ENCODE measurements at regions not wholly inside any gene's neighbourhood (a gene's known extent, or its start where the extent isn't known, plus 50 kb on each side); places are given as distances from the start of the nearest gene placed in this dataset.
"Not testable (repeated sequence)": the region's sequence is repeated elsewhere in the genome, so short reads cannot be mapped to it uniquely, and the experiment has no call there.

GRCh38 chr22:44574640-44575380, 76.8 kb upstream of the RTL6 start:
- Mint-ChIP-seq H3K4me1 (no peaks in the 10 kb centered on the region), H3K9me3 (no peaks in the 10 kb centered on the region), H3K27me3 (peaks cover 14% of the 10 kb centered on the region), H3K36me3 (ENCODE audit: low read depth) (no peaks in the 10 kb centered on the region), H3K4me3 (no peak overlapping the region), H3K27ac (no peak overlapping the region)
- DNase-seq = no peak
- no peak for ATAC-seq

- H3K36me3 Mint-ChIP-seq (ENCODE audit: low read depth) = no peaks in the 10 kb centered on the region
- H3K27me3 Mint-ChIP-seq = peaks cover 14% of the 10 kb centered on the region
- H3K9me3 Mint-ChIP-seq = no peaks in the 10 kb centered on the region
- no peak for ATAC-seq
- no peak for DNase-seq
- no peak overlapping the region for H3K4me3 Mint-ChIP-seq
- H3K4me1 Mint-ChIP-seq = no peaks in the 10 kb centered on the region
- no peak overlapping the region for H3K27ac Mint-ChIP-seq
Observed at GRCh38 chr22:44574057-44574639, 76.1 kb upstream of the RTL6 start.

GRCh38 chr22:44573451-44573850, 75.4 kb upstream of the RTL6 start:
- ATAC-seq (no peak), DNase-seq (no peak)
- H3K27me3 Mint-ChIP-seq = peaks cover 14% of the 10 kb centered on the region
- H3K36me3 Mint-ChIP-seq (ENCODE audit: low read depth) = no peaks in the 10 kb centered on the region
- no peaks in the 10 kb centered on the region for H3K9me3 Mint-ChIP-seq
- H3K27ac Mint-ChIP-seq = no peak overlapping the region
- no peak overlapping the region for H3K4me3 Mint-ChIP-seq
- no peaks in the 10 kb centered on the region for H3K4me1 Mint-ChIP-seq

DNA sequence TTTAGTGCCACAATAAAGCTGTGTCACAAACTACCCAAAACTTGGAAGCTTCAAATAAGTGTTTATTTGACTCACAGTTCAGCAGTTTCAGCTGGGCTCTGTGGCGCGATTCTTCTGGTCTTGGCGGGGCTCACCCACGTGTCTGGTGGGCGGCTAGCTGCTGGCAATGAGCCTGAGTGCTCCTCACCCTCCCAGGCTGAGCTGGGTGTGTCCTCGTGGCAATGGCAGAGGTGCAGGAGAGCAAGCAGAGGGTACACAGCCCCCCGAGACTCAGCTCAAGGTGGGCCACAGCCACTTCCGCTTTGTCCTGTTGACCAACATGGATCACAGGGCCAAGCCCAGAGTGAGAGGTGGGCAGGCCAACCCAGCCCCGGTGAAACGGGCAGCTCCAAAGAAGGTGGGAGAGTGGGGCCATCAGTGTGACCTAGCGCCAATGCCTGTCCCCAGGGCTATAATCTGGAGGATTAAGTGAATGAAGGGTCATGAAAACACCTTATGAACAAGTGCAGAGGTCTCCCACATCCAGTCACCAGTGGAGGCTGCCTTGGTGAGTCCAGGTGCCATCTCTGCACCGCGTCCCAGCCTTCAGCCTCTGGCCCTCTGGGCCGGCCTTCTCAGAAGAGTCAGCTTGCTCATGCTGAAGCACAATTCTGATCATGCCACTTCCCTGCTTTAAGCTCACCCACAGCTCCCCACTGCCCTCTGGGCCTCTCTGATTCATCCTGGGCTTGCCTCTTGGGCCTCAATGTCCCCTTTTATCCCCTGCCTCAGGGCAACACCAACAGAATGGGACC, 74.6 kb upstream of the RTL6 start:
- no peak overlapping the region for H3K27ac Mint-ChIP-seq
- no peak overlapping the region for H3K4me3 Mint-ChIP-seq
- peaks cover 13% of the 10 kb centered on the region for H3K27me3 Mint-ChIP-seq
- H3K4me1 Mint-ChIP-seq = no peaks in the 10 kb centered on the region
- H3K36me3 Mint-ChIP-seq (ENCODE audit: low read depth) = no peaks in the 10 kb centered on the region
- no peaks in the 10 kb centered on the region for H3K9me3 Mint-ChIP-seq
- DNase-seq = no peak
- ATAC-seq = no peak

- ATAC-seq (no peak), DNase-seq (no peak)
- Mint-ChIP-seq H3K9me3 (no peaks in the 10 kb centered on the region), H3K4me3 (no peak overlapping the region), H3K27me3 (peaks cover 11% of the 10 kb centered on the region), H3K27ac (no peak overlapping the region), H3K36me3 (ENCODE audit: low read depth) (no peaks in the 10 kb centered on the region), H3K4me1 (no peaks in the 10 kb centered on the region)
Observed at GRCh38 chr22:44571566-44572413, 73.8 kb upstream of the RTL6 start.

DNA sequence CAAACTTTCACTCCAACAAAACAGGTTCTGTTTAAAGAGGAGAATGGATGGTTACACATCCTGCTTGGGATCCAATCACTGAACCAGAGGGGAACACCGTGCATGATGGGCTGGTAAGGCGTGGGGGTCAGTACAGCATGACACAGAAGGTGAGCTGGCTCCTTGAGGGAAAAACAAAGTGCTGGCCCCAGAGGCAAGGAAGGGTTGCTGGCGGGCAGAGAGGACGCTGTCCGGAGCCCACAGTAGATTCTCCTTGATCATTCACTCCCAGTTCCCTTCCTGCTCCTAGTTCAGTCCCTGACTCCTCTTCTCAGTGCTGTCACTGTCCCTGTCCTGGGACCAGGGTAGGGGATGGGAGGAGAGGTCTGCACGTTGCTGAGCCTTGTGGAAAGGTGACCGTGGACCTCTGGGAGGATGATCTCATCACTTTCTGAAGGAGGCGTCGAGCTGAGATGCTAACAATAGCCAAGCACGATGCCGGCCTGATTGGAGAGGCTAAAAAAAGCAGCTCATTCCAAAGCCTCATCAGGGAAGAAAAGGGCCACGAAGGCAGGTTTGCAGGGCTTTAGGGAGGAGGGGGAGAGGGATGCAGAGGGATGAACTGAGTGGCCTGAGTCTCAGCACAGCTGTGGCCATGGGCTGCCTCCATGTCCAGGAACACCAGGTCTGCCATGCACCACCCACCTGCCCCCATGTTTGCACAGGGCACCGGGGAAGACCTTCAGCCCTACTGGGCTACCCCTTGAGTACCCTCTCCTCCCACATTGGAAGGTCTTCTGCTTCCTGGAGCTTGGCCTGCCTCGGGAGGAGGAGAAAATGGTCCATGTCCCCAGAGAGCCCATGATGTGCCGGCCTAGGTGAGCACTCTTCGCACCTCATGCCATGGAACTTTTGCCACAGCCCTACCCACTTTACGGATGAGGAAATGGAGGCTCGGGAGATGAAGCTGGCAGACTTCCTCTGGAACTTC, 72.7 kb upstream of the RTL6 start:
- H3K4me3 Mint-ChIP-seq = no peak overlapping the region
- no peak overlapping the region for H3K27ac Mint-ChIP-seq
- H3K9me3 Mint-ChIP-seq = no peaks in the 10 kb centered on the region
- H3K4me1 Mint-ChIP-seq = no peaks in the 10 kb centered on the region
- no peak for DNase-seq
- no peaks in the 10 kb centered on the region for H3K36me3 Mint-ChIP-seq (ENCODE audit: low read depth)
- peaks cover 7% of the 10 kb centered on the region for H3K27me3 Mint-ChIP-seq
- no peak for ATAC-seq

DNA sequence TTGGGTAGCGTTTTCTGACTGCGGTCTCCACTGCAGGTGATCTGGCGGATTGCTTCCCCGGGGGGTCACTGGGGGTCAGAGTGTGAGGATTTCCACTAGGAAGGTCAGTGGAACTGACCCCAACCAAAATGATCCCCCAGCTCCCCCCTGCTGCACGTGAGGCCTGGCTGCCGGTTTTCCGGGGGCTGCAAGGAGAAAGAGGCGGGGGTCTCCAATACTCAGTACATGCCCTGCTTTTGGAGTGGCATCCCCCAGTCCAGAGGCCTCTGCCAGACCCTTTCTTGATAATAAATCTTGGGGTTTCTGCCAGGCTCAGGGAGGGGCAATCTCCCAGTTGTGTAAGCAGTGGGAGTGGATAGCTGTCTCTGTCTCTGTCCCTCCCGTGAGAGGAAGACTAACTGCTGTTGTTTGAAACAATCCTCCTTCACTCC, 71.5 kb upstream of the RTL6 start:
- H3K36me3 Mint-ChIP-seq (ENCODE audit: low read depth) = no peaks in the 10 kb centered on the region
- H3K4me1 Mint-ChIP-seq = no peaks in the 10 kb centered on the region
- DNase-seq = no peak

DNA sequence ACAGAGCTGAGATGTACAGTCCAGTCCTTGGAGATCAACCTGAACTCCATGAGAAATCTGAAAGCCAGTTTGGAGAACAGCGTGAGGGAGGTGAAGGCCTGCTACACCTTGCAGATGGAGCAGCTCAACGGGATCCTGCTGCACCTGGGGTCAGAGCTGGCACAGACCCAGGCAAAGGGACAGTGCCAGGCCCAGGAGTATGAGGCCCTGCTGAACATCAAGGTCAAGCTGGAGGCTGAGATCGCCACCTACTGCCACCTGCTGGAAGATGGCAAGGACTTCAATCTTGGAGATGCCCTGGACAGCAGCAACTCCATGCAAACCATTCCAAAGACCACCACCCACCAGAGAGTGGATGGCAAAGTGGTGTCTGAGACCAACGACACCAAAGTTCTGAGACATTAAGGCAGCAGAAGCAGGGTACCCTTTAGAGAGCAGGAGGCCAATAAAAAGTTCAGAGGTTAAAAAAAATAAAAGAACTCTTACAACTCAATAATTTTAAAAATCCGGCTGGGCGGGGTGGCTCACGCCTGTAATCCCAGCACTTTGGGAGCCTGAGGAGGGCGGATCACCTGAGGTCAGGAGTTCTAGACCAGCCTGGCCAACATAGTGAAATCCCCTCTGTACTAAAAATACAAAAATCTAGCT, 69.9 kb upstream of the RTL6 start:
- Mint-ChIP-seq H3K36me3 (ENCODE audit: low read depth) (no peaks in the 10 kb centered on the region), H3K27me3 (peaks cover 2% of the 10 kb centered on the region), H3K9me3 (peaks cover 5% of the 10 kb centered on the region), H3K27ac (no peak overlapping the region), H3K4me1 (no peaks in the 10 kb centered on the region), H3K4me3 (no peak overlapping the region)
- DNase-seq = peak; percentile 57
- no peak for ATAC-seq

More for the DNA sequence above, 71.5 kb upstream of the RTL6 start:
- Mint-ChIP-seq H3K9me3 (no peaks in the 10 kb centered on the region), H3K4me3 (no peak overlapping the region), H3K27ac (no peak overlapping the region), H3K27me3 (peaks cover 2% of the 10 kb centered on the region)
- ATAC-seq = no peak

GRCh38 chr22:44567378-44567841, 69.4 kb upstream of the RTL6 start:
- not testable (repeated sequence) for ATAC-seq; H3K9me3 Mint-ChIP-seq; H3K4me3 Mint-ChIP-seq; H3K27me3 Mint-ChIP-seq; H3K27ac Mint-ChIP-seq; DNase-seq; H3K36me3 Mint-ChIP-seq (ENCODE audit: low read depth); H3K4me1 Mint-ChIP-seq

DNA sequence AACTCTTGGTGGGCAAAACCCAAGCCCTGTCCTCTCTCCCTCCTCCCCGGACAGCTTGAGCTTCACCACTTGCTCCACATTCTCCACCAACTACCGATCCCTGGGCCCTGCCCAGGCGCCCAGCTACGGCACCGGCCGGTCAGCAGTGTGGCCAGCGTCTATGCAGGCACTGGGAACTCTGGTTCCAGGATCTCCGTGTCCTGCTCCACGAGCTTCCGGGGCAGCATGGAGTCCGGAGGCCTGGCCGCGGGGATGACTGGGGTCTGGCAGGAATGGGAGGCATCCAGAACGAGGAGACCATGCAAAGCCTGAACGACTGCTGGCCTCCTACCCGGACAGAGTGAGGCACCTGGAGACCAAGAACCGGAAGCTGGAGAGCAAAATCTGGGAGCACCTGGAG, 68.9 kb upstream of the RTL6 start:
- DNase-seq (no peak), ATAC-seq (no peak)
- Mint-ChIP-seq H3K4me1 (no peaks in the 10 kb centered on the region), H3K27ac (no peak overlapping the region), H3K9me3 (peaks cover 5% of the 10 kb centered on the region), H3K4me3 (no peak overlapping the region), H3K36me3 (ENCODE audit: low read depth) (no peaks in the 10 kb centered on the region), H3K27me3 (peaks cover 2% of the 10 kb centered on the region)

GRCh38 chr22:44562651-44563050, 64.6 kb upstream of the RTL6 start:
- H3K27ac Mint-ChIP-seq; DNase-seq; ATAC-seq; H3K36me3 Mint-ChIP-seq (ENCODE audit: low read depth); H3K9me3 Mint-ChIP-seq; H3K4me3 Mint-ChIP-seq; H3K4me1 Mint-ChIP-seq; H3K27me3 Mint-ChIP-seq: not testable (repeated sequence)

- no peak overlapping the region for H3K27ac Mint-ChIP-seq
- ATAC-seq = no peak
Observed at GRCh38 chr22:44561139-44561840, 63.3 kb upstream of the RTL6 start.

More at GRCh38 chr22:44561139-44561840, 63.3 kb upstream of the RTL6 start:
- H3K27me3 Mint-ChIP-seq = no peaks in the 10 kb centered on the region
- DNase-seq = no peak
- H3K4me1 Mint-ChIP-seq = no peaks in the 10 kb centered on the region
- H3K9me3 Mint-ChIP-seq = peaks cover 5% of the 10 kb centered on the region
- H3K4me3 Mint-ChIP-seq = no peak overlapping the region
- H3K36me3 Mint-ChIP-seq (ENCODE audit: low read depth) = no peaks in the 10 kb centered on the region

All from activated naive CD8-positive, alpha-beta T cell treated with anti-CD3 and anti-CD28 coated beads, Interleukin-2, amount 50 U/mL, for 24 hours (primary cell).